Caco-2 (cell line): ENCODE measurements at regions not wholly inside any gene's neighbourhood (a gene's known extent, or its start where the extent isn't known, plus 50 kb on each side); places are given as distances from the start of the nearest gene placed in this dataset.

Experiments used
- BruUV-seq: library from RNA; stranded (reverse); fragments of 400-500 nt; replicated peaks from 2 replicates; lab custom pipeline; 2021; lab: Mats Ljungman, UMichigan
- CTCF ChIA-PET: fragments of 300-600 bp; sonication (Branson Sonifier 250); formaldehyde crosslinking; loops from one replicate; lab custom pipeline; 2022; ENCODE audit warnings: antibody characterized with exemption; lab: Charles Lee
- POLR2A ChIA-PET: fragments of 300-600 bp; sonication (Branson Sonifier 250); formaldehyde crosslinking; loops from one replicate; lab custom pipeline; 2022; ENCODE audit warnings: antibody characterized with exemption; lab: Charles Lee
- DNase-seq, 2 experiments: peaks; one replicate each; pipeline versions ENCODE4 v3.0.0 to v3.0.0-alpha.2; 2020 to 2022
- H3K27me3 ChIP-seq: replicated peaks from 2 replicates; pipeline ENCODE4 v1.6.0; 2011; ENCODE audit warnings: low read length; ENCODE audit not compliant: control insufficient read depth, insufficient read depth
- H3K36me3 ChIP-seq: 2 replicates; pipeline ENCODE4 v1.5.1; 2011; ENCODE audit warnings: low read length; ENCODE audit not compliant: control insufficient read depth, insufficient read depth
- H3K4me1 ChIP-seq: fragments of 250-450 bp; sonication (Bioruptor Pico); 2 replicates; pipeline ENCODE4 v1.5.1; 2020; ENCODE audit warnings: mild to moderate bottlenecking
- H3K4me3 ChIP-seq: 2 replicates; pipeline ENCODE4 v1.5.1; 2011; ENCODE audit warnings: low read depth, mild to moderate bottlenecking, control low read depth, low read length
- H3K9me3 ChIP-seq: fragments of 250-450 bp; sonication (Bioruptor Pico); 2 replicates; pipeline ENCODE4 v1.5.1; 2020; ENCODE audit warnings: mild to moderate bottlenecking, moderate library complexity
- H3K27ac Mint-ChIP-seq: one replicate; pipeline ENCODE4 v1.8.0; 2022; ENCODE audit warnings: mixed read lengths; ENCODE audit not compliant: unreplicated experiment
- H3K27me3 Mint-ChIP-seq: one replicate; pipeline ENCODE4 v1.8.0; 2022; ENCODE audit warnings: mixed read lengths; ENCODE audit not compliant: insufficient read depth, unreplicated experiment
- H3K36me3 Mint-ChIP-seq: one replicate; pipeline ENCODE4 v1.8.0; 2022; ENCODE audit warnings: mild to moderate bottlenecking, mixed read lengths; ENCODE audit not compliant: insufficient read depth, unreplicated experiment
- H3K4me1 Mint-ChIP-seq: one replicate; pipeline ENCODE4 v1.8.0; 2022; ENCODE audit warnings: low read depth, mixed read lengths; ENCODE audit not compliant: unreplicated experiment
- H3K4me3 Mint-ChIP-seq: one replicate; pipeline ENCODE4 v1.8.0; 2022; ENCODE audit warnings: mild to moderate bottlenecking, moderate library complexity, mixed read lengths; ENCODE audit not compliant: unreplicated experiment
- H3K9me3 Mint-ChIP-seq: one replicate; pipeline ENCODE4 v1.8.0; 2022; ENCODE audit warnings: mixed read lengths; ENCODE audit not compliant: unreplicated experiment
- intact Hi-C: fragments of 100-400 bp; cut with micrococcal nuclease; formaldehyde crosslinking; loops from one replicate; pipeline ENCODE4 v1.10.0; 2022; ENCODE audit not compliant: unreplicated experiment
- TF ChIP-seq, protein P1 (sequence below), 2 experiments: fragments of 200-600 bp in 1 of 2; IDR thresholded peaks; 1 replicate in 1 of 2; 2 replicates in 1 of 2; pipeline versions ENCODE4 v1.5.1 to v1.8.0; 2011 to 2022; ENCODE audit warnings: antibody characterized with exemption in 1 of 2, control low read depth in 1 of 2, inconsistent platforms in 1 of 2, low read depth in 1 of 2, low read length in 1 of 2, mild to moderate bottlenecking in 1 of 2, moderate library complexity in 1 of 2; ENCODE audit not compliant: insufficient read depth in 1 of 2, severe bottlenecking in 1 of 2, unreplicated experiment in 1 of 2

DNA sequence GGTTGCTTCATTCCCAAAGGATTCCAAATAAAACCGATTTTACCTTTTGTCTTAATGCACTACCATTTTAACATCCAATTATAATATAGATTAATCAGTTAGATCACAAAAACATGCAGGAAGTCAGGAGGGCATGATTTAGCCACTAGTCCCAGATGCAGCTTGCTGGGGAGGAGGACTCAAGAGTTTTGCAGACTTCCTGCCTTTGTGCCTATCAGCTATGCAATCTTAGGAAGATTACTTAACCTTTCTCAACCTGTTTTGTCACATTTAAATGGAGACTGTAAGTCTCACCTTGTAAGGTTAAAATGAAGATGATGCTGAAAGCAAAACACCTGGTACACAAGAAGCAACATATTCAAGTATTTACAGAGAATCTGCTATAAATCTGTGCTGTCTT is 242.4 kb upstream of the GOLIM4 start:
- BruUV-seq = no TSS peak
- no peaks in the 10 kb centered on the region for H3K4me1 Mint-ChIP-seq
- POLR2A ChIA-PET = no interaction called here
- Histone ChIP-seq H3K36me3 (no peaks in the 10 kb centered on the region), H3K27me3 (no peaks in the 10 kb centered on the region), H3K4me3 (no peak overlapping the region), H3K9me3 (no peaks in the 10 kb centered on the region), H3K4me1 (no peaks in the 10 kb centered on the region)
- intact Hi-C loops = no loop called here
- TF ChIP-seq, protein P1, sequence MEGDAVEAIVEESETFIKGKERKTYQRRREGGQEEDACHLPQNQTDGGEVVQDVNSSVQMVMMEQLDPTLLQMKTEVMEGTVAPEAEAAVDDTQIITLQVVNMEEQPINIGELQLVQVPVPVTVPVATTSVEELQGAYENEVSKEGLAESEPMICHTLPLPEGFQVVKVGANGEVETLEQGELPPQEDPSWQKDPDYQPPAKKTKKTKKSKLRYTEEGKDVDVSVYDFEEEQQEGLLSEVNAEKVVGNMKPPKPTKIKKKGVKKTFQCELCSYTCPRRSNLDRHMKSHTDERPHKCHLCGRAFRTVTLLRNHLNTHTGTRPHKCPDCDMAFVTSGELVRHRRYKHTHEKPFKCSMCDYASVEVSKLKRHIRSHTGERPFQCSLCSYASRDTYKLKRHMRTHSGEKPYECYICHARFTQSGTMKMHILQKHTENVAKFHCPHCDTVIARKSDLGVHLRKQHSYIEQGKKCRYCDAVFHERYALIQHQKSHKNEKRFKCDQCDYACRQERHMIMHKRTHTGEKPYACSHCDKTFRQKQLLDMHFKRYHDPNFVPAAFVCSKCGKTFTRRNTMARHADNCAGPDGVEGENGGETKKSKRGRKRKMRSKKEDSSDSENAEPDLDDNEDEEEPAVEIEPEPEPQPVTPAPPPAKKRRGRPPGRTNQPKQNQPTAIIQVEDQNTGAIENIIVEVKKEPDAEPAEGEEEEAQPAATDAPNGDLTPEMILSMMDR (IDR thresholded peaks at IDR 0.05; ENCODE audit: insufficient read depth in 1 of 2, low read depth in 1 of 2, low read length in 1 of 2, severe bottlenecking in 1 of 2, unreplicated experiment in 1 of 2) = no peak
- H3K36me3 Mint-ChIP-seq = no peaks in the 10 kb centered on the region
- DNase-seq = no peak
- CTCF ChIA-PET = no interaction called here
- no peaks in the 10 kb centered on the region for H3K9me3 Mint-ChIP-seq
- no peaks in the 10 kb centered on the region for H3K27me3 Mint-ChIP-seq
- no peak overlapping the region for H3K4me3 Mint-ChIP-seq
- H3K27ac Mint-ChIP-seq = no peak overlapping the region

DNA sequence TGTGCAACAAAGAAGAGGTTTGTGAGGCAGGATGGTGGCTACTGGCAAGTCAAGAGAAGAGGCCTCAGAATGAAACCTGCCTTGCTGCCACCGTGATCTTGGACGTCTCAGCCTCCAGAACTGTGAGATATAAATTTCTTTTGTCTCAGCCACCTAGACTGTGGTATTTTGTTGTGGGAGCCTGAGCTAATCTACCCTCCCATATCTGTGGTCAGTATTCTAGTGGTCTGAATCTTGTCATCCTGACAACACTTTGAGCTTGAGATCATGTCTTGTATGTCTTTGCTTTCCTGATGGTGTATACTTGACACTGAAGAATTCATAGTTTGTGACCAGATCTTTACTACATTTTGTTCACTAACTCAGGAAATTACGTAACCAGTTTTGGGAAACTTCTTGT is 240.6 kb upstream of the GOLIM4 start:
- BruUV-seq = no TSS peak
- H3K27ac Mint-ChIP-seq = no peak overlapping the region
- no peaks in the 10 kb centered on the region for H3K9me3 Mint-ChIP-seq
- Histone ChIP-seq H3K27me3 (no peaks in the 10 kb centered on the region), H3K4me3 (no peak overlapping the region), H3K9me3 (no peaks in the 10 kb centered on the region), H3K4me1 (no peaks in the 10 kb centered on the region), H3K36me3 (no peaks in the 10 kb centered on the region)
- intact Hi-C loops = no loop called here
- ChIA-PET CTCF (no interaction called here), POLR2A (no interaction called here)
- H3K27me3 Mint-ChIP-seq = no peaks in the 10 kb centered on the region
- DNase-seq = no peak
- TF ChIP-seq, protein P1 (IDR thresholded peaks at IDR 0.05; ENCODE audit: insufficient read depth in 1 of 2, low read depth in 1 of 2, low read length in 1 of 2, severe bottlenecking in 1 of 2, unreplicated experiment in 1 of 2) = no peak
- H3K36me3 Mint-ChIP-seq = no peaks in the 10 kb centered on the region
- H3K4me3 Mint-ChIP-seq = no peak overlapping the region
- H3K4me1 Mint-ChIP-seq = no peaks in the 10 kb centered on the region

DNA sequence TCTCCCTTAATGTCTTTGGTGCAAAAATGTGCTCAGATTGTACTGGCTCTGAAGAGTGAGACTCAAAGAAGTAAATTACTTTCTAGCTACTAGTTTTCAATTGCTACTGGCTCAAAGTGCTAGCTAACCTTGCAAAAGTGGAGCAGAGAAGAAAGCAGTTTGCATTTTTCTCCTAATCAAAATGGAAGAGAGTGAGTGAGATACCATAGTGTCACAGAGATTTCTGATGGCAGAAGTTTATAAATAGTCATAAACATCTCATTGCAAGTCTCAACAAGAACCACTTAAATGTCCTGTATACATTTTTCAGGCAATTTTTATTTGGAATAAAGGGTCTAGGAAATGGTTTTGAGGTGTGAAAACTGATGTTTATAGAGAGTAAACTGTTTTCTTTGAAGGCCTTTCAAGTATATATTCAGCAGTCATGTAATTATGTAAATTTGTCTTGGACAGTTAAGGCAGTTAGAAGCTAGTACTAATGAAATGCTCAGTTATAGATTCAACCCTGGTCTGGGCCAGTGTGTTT is 237.7 kb upstream of the GOLIM4 start:
- no peaks in the 10 kb centered on the region for H3K36me3 ChIP-seq
- ChIA-PET CTCF (no interaction called here), POLR2A (no interaction called here)
- no peaks in the 10 kb centered on the region for H3K9me3 ChIP-seq
- Mint-ChIP-seq H3K27ac (no peak overlapping the region), H3K4me3 (no peak overlapping the region), H3K4me1 (no peaks in the 10 kb centered on the region), H3K9me3 (no peaks in the 10 kb centered on the region), H3K36me3 (no peaks in the 10 kb centered on the region), H3K27me3 (no peaks in the 10 kb centered on the region)
- intact Hi-C loops = no loop called here
- no TSS peak for BruUV-seq
- DNase-seq = no peak
- no peaks in the 10 kb centered on the region for H3K27me3 ChIP-seq
- H3K4me3 ChIP-seq = no peak overlapping the region
- TF ChIP-seq, protein P1 (IDR thresholded peaks at IDR 0.05; ENCODE audit: insufficient read depth in 1 of 2, low read depth in 1 of 2, low read length in 1 of 2, severe bottlenecking in 1 of 2, unreplicated experiment in 1 of 2) = no peak
- no peaks in the 10 kb centered on the region for H3K4me1 ChIP-seq
